GM21360 (cell line): ENCODE measurements at regions not wholly inside any gene's neighbourhood (a gene's known extent, or its start where the extent isn't known, plus 50 kb on each side); places are given as distances from the start of the nearest gene placed in this dataset.

Source experiments
- ATAC-seq: cut with Tn5 transposase; IDR thresholded peaks from one replicate; pipeline ENCODE4 v1.9.1; 2021; ENCODE audit warnings: mild to moderate bottlenecking, moderate library complexity; ENCODE audit not compliant: unreplicated experiment

- no peak for ATAC-seq
These were observed 51.2 kb upstream of the KLF3 start for GRCh38 chr4:38612646-38613414.
